ENCODE measurements at regions not wholly inside any gene's neighbourhood (a gene's known extent, or its start where the extent isn't known, plus 50 kb on each side); places are given as distances from the start of the nearest gene placed in this dataset.

GRCh38 chr16:73275448-73275847 is 227.5 kb upstream of the ZFHX3 start:
- Histone ChIP-seq H3K9me3 (ENCODE audit: control insufficient read depth in 2 of 2, insufficient read depth in 1 of 2, low read length in 1 of 2) (no peaks in the 10 kb centered on the region), H3K27ac (ENCODE audit: low read depth in 1 of 2, low read length in 1 of 2) (no peak overlapping the region), H3K4me3 (ENCODE audit: low read length in 2 of 2) (no peak overlapping the region), H3K4me1 (ENCODE audit: control insufficient read depth in 2 of 2, insufficient read depth in 2 of 2, low read length in 2 of 2) (no peaks in the 10 kb centered on the region), H3K36me3 (ENCODE audit: control insufficient read depth in 2 of 2, insufficient read depth in 2 of 2, low read length in 1 of 2) (no peaks in the 10 kb centered on the region), H3K27me3 (ENCODE audit: control insufficient read depth in 2 of 2, insufficient read depth in 1 of 2, low read length in 1 of 2) (no peaks in the 10 kb centered on the region)
- no peak for DNase-seq (ENCODE audit: low read depth in 6 of 9, low spot score in 9 of 9)
- WGBS = 95% methylated on average over 2 of the region's 2 CpGs

GRCh38 chr16:73275024-73275423 is 227.1 kb upstream of the ZFHX3 start:
- 85% methylated on average over 5 of the region's 5 CpGs for WGBS

DNA sequence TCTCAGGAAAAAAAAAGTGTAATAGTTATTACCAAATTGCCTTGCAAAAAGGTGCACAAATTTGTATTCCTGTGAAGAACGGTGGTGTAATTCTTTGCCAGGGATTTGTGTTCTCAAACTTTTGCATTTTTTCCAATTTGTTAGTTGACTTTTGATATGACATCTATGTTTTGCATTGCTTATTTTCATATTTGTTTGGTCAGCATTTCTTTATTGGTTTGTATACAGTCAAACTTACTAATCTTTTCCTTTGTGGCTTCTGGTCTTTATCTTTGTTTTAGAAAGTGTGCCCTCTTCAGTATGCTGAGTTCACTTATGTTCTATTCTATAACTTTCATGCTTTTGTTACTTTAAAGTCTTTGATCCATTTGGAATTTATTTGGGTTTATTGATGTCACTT is 226.2 kb upstream of the ZFHX3 start:
- H3K9me3 ChIP-seq (ENCODE audit: control insufficient read depth in 2 of 2, insufficient read depth in 1 of 2, low read length in 1 of 2) = no peaks in the 10 kb centered on the region
- no peaks in the 10 kb centered on the region for H3K4me1 ChIP-seq (ENCODE audit: control insufficient read depth in 2 of 2, insufficient read depth in 2 of 2, low read length in 2 of 2)
- no peak for DNase-seq (ENCODE audit: low read depth in 6 of 9, low spot score in 9 of 9)
- no peaks in the 10 kb centered on the region for H3K27me3 ChIP-seq (ENCODE audit: control insufficient read depth in 2 of 2, insufficient read depth in 1 of 2, low read length in 1 of 2)
- H3K27ac ChIP-seq (ENCODE audit: low read depth in 1 of 2, low read length in 1 of 2) = no peak overlapping the region
- 98% methylated on average over 1 of the region's 1 CpG for WGBS
- H3K36me3 ChIP-seq (ENCODE audit: control insufficient read depth in 2 of 2, insufficient read depth in 2 of 2, low read length in 1 of 2) = no peaks in the 10 kb centered on the region
- no peak overlapping the region for H3K4me3 ChIP-seq (ENCODE audit: low read length in 2 of 2)

More at GRCh38 chr16:73275024-73275423, 227.1 kb upstream of the ZFHX3 start:
- H3K27me3 ChIP-seq (ENCODE audit: control insufficient read depth in 2 of 2, insufficient read depth in 1 of 2, low read length in 1 of 2) = no peaks in the 10 kb centered on the region
- no peak for DNase-seq (ENCODE audit: low read depth in 6 of 9, low spot score in 9 of 9)
- no peaks in the 10 kb centered on the region for H3K9me3 ChIP-seq (ENCODE audit: control insufficient read depth in 2 of 2, insufficient read depth in 1 of 2, low read length in 1 of 2)
- no peaks in the 10 kb centered on the region for H3K36me3 ChIP-seq (ENCODE audit: control insufficient read depth in 2 of 2, insufficient read depth in 2 of 2, low read length in 1 of 2)
- no peaks in the 10 kb centered on the region for H3K4me1 ChIP-seq (ENCODE audit: control insufficient read depth in 2 of 2, insufficient read depth in 2 of 2, low read length in 2 of 2)
- no peak overlapping the region for H3K4me3 ChIP-seq (ENCODE audit: low read length in 2 of 2)
- no peak overlapping the region for H3K27ac ChIP-seq (ENCODE audit: low read depth in 1 of 2, low read length in 1 of 2)

DNA sequence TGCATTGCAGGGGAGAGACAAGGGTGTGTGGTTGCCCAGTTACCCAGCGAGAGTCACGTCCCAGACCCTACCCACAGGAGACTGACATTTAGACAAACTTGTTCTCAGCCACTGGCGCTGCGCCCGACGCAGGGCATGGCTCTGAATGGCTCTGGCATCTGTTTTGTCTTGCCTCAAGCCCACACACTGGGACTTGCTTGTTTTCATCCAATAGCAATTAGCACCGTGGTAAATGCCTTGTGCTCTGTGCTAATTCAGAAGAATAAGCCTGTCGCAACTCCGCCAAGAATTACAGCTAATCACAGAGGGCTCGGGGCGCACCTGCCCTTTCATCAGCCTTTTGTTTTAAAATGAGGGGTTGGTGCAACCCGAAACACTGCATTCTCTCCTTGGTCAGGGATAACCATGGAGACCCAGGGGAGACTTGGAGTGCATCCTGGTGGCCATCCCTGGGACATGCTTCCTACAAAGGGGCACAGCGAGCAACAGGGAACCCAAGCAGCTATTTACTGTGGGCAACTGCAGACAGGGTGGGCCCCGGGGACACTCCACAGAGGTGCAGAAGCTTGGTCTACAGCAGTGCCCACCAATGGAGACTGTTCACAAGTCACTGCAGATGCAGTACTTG is 220.6 kb upstream of the ZFHX3 start:
- DNase-seq (ENCODE audit: low read depth in 6 of 9, low spot score in 9 of 9) = no peak
- no peak overlapping the region for H3K4me3 ChIP-seq (ENCODE audit: low read length in 2 of 2)
- H3K27ac ChIP-seq (ENCODE audit: low read depth in 1 of 2, low read length in 1 of 2) = no peak overlapping the region
- H3K27me3 ChIP-seq (ENCODE audit: control insufficient read depth in 2 of 2, insufficient read depth in 1 of 2, low read length in 1 of 2) = no peaks in the 10 kb centered on the region
- H3K36me3 ChIP-seq (ENCODE audit: control insufficient read depth in 2 of 2, insufficient read depth in 2 of 2, low read length in 1 of 2) = no peaks in the 10 kb centered on the region
- WGBS = 95% methylated on average over 14 of the region's 14 CpGs
- H3K4me1 ChIP-seq (ENCODE audit: control insufficient read depth in 2 of 2, insufficient read depth in 2 of 2, low read length in 2 of 2) = no peaks in the 10 kb centered on the region
- H3K9me3 ChIP-seq (ENCODE audit: control insufficient read depth in 2 of 2, insufficient read depth in 1 of 2, low read length in 1 of 2) = no peaks in the 10 kb centered on the region

DNA sequence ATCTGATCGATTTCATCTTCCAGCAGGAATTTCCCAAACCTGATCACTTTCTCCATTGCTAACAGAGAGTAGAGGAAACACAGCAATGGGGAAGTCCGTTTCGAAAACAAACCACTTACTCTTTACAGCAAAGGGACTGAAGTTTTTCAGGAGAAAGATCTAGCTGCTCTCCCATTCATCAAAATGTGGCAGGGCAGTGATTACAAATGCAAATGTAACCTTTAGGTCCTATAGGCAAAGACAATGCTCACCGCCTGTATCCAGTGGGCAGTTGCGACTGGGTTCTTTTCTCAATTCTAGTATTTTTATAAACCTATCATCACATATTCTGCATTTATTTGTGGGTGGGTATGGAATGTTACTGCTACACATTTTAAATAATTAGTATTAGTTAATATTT is 218.0 kb upstream of the ZFHX3 start:
- 59% methylated on average over 5 of the region's 5 CpGs for whole genome bisulfite sequencing
- Histone ChIP-seq H3K27ac (ENCODE audit: low read depth in 1 of 2, low read length in 1 of 2) (no peak overlapping the region), H3K4me3 (ENCODE audit: low read length in 2 of 2) (no peak overlapping the region), H3K27me3 (ENCODE audit: control insufficient read depth in 2 of 2, insufficient read depth in 1 of 2, low read length in 1 of 2) (no peaks in the 10 kb centered on the region), H3K9me3 (ENCODE audit: control insufficient read depth in 2 of 2, insufficient read depth in 1 of 2, low read length in 1 of 2) (peaks cover 0 to 1% of the 10 kb centered on the region in 2 donors), H3K36me3 (ENCODE audit: control insufficient read depth in 2 of 2, insufficient read depth in 2 of 2, low read length in 1 of 2) (no peaks in the 10 kb centered on the region), H3K4me1 (ENCODE audit: control insufficient read depth in 2 of 2, insufficient read depth in 2 of 2, low read length in 2 of 2) (no peaks in the 10 kb centered on the region)
- no peak for DNase-seq (ENCODE audit: low read depth in 6 of 9, low spot score in 9 of 9)

DNA sequence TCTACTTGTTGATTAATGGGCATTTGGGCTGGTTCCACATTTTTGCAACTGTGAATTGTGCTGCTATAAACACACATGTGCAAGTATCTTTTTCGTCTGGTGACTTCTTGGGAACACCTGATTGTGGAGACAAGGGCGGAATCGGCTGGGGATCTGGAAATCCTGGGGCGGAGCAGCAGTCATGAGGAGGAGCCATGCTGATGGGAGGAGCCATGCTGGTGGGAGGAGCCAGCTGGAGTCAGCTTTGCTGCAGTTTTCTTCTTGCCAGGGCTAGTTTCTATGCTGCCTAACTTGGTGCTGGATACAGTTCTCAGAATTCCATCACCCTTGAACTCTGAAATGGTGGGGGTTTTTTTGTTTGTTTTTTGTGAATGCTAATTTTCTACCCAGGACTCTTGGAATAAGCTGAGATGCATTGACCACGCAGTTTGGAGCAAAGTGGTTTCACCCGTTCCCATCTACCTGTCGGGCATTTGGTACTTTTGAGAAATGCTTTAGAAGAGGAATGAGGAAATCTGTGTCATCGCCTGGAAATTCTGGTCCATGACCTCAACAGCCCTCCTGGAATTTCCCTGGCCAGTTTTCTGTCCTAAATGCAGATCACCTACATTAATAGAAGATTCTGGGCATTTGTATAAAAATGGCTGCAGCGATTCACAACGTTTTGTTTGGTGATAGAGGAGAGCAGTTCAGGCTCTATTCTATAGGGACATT is 217.4 kb upstream of the ZFHX3 start:
- Histone ChIP-seq H3K4me1 (ENCODE audit: control insufficient read depth in 2 of 2, insufficient read depth in 2 of 2, low read length in 2 of 2) (no peaks in the 10 kb centered on the region), H3K9me3 (ENCODE audit: control insufficient read depth in 2 of 2, insufficient read depth in 1 of 2, low read length in 1 of 2) (peaks cover 0 to 1% of the 10 kb centered on the region in 2 donors), H3K27me3 (ENCODE audit: control insufficient read depth in 2 of 2, insufficient read depth in 1 of 2, low read length in 1 of 2) (no peaks in the 10 kb centered on the region), H3K4me3 (ENCODE audit: low read length in 2 of 2) (no peak overlapping the region), H3K36me3 (ENCODE audit: control insufficient read depth in 2 of 2, insufficient read depth in 2 of 2, low read length in 1 of 2) (no peaks in the 10 kb centered on the region), H3K27ac (ENCODE audit: low read depth in 1 of 2, low read length in 1 of 2) (no peak overlapping the region)
- 85% methylated on average over 10 of the region's 10 CpGs for WGBS
- no peak for DNase-seq (ENCODE audit: low read depth in 6 of 9, low spot score in 9 of 9)

GRCh38 chr16:73262931-73263330 is 215.0 kb upstream of the ZFHX3 start:
- no peaks in the 10 kb centered on the region for H3K36me3 ChIP-seq (ENCODE audit: control insufficient read depth in 2 of 2, insufficient read depth in 2 of 2, low read length in 1 of 2)
- DNase-seq (ENCODE audit: low read depth in 6 of 9, low spot score in 9 of 9) = no peak
- H3K27me3 ChIP-seq (ENCODE audit: control insufficient read depth in 2 of 2, insufficient read depth in 1 of 2, low read length in 1 of 2) = no peaks in the 10 kb centered on the region
- peaks cover 0 to 1% of the 10 kb centered on the region in 2 donors for H3K9me3 ChIP-seq (ENCODE audit: control insufficient read depth in 2 of 2, insufficient read depth in 1 of 2, low read length in 1 of 2)
- no peak overlapping the region for H3K27ac ChIP-seq (ENCODE audit: low read depth in 1 of 2, low read length in 1 of 2)
- H3K4me1 ChIP-seq (ENCODE audit: control insufficient read depth in 2 of 2, insufficient read depth in 2 of 2, low read length in 2 of 2) = no peaks in the 10 kb centered on the region
- WGBS = 92% methylated on average over 2 of the region's 2 CpGs
- H3K4me3 ChIP-seq (ENCODE audit: low read length in 2 of 2) = no peak overlapping the region

GRCh38 chr16:73255031-73255430 is 207.1 kb upstream of the ZFHX3 start:
- Histone ChIP-seq H3K4me3 (ENCODE audit: low read length in 2 of 2) (no peak overlapping the region), H3K27me3 (ENCODE audit: control insufficient read depth in 2 of 2, insufficient read depth in 1 of 2, low read length in 1 of 2) (no peaks in the 10 kb centered on the region), H3K27ac (ENCODE audit: low read depth in 1 of 2, low read length in 1 of 2) (no peak overlapping the region), H3K9me3 (ENCODE audit: control insufficient read depth in 2 of 2, insufficient read depth in 1 of 2, low read length in 1 of 2) (no peaks in the 10 kb centered on the region), H3K36me3 (ENCODE audit: control insufficient read depth in 2 of 2, insufficient read depth in 2 of 2, low read length in 1 of 2) (no peaks in the 10 kb centered on the region), H3K4me1 (ENCODE audit: control insufficient read depth in 2 of 2, insufficient read depth in 2 of 2, low read length in 2 of 2) (no peaks in the 10 kb centered on the region)
- no peak for DNase-seq (ENCODE audit: low read depth in 6 of 9, low spot score in 9 of 9)
- 92% methylated on average over 3 of the region's 3 CpGs for WGBS

DNA sequence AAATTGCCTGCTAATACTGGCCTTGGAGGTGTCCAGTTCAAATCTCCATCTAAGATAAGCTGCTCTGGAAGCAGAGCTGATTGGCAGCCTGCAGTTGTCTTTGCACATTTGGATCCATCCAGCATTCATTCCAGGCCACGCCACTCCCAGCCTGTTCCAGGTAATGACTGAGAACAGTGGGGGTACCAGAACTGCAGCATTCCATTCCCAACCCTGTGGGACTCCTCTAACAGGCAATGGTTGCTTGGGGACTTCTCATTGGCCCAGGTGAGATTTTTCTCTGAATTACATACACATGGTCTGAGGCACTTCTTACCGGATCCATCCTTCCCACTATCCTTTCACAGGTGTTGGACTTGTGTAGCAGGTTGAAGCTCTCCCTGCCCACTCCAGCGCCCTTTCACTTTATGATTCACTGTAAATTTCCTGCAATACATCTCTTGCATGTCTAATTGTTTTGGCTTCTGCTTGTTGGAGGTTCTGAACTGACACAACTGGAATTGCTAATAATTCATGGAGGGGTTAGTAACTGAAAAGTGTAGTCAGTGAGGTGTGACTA is 206.1 kb upstream of the ZFHX3 start:
- no peaks in the 10 kb centered on the region for H3K36me3 ChIP-seq (ENCODE audit: control insufficient read depth in 2 of 2, insufficient read depth in 2 of 2, low read length in 1 of 2)
- no peaks in the 10 kb centered on the region for H3K4me1 ChIP-seq (ENCODE audit: control insufficient read depth in 2 of 2, insufficient read depth in 2 of 2, low read length in 2 of 2)
- H3K9me3 ChIP-seq (ENCODE audit: control insufficient read depth in 2 of 2, insufficient read depth in 1 of 2, low read length in 1 of 2) = no peaks in the 10 kb centered on the region
- no peaks in the 10 kb centered on the region for H3K27me3 ChIP-seq (ENCODE audit: control insufficient read depth in 2 of 2, insufficient read depth in 1 of 2, low read length in 1 of 2)
- H3K27ac ChIP-seq (ENCODE audit: low read depth in 1 of 2, low read length in 1 of 2) = no peak overlapping the region
- no peak for DNase-seq (ENCODE audit: low read depth in 6 of 9, low spot score in 9 of 9)
- 91% methylated on average over 3 of the region's 3 CpGs for WGBS
- H3K4me3 ChIP-seq (ENCODE audit: low read length in 2 of 2) = no peak overlapping the region

All from thymus (tissue), 11 donors.